ENCODE measurements at regions not wholly inside any gene's neighbourhood (a gene's known extent, or its start where the extent isn't known, plus 50 kb on each side); places are given as distances from the start of the nearest gene placed in this dataset.

GRCh38 chr4:130855533-130855932 lies 1759.6 kb downstream of the C4orf33 start (continued):
- no peak for TF ChIP-seq CEBPZ (IDR thresholded peaks at IDR 0.05; ENCODE audit: borderline replicate concordance, low read depth, low read length)
- no peak for TF ChIP-seq CHD1 (IDR thresholded peaks at IDR 0.05; ENCODE audit: low read length)
- no peak for TF ChIP-seq ZZZ3 (IDR thresholded peaks at IDR 0.05)

GRCh38 chr4:130859991-130860390 lies 1764.0 kb downstream of the C4orf33 start:
- Histone ChIP-seq H3K27ac (ENCODE audit: extremely low read depth, low read depth, low read length) (no peak overlapping the region), H3K9me3 (replicated peaks; ENCODE audit: control insufficient read depth, insufficient read depth, low read depth, low read length) (no peaks in the 10 kb centered on the region), H3K4me3 (no peak overlapping the region), H4K20me1 (replicated peaks; ENCODE audit: control insufficient read depth, insufficient read depth, low read length) (no peaks in the 10 kb centered on the region), H3K79me2 (ENCODE audit: control insufficient read depth, insufficient read depth, low read length) (no peaks in the 10 kb centered on the region), H3K36me3 (ENCODE audit: control insufficient read depth, insufficient read depth, low read length) (no peaks in the 10 kb centered on the region), H2AFZ (ENCODE audit: low read depth, low read length) (no peak overlapping the region), H3K4me2 (ENCODE audit: insufficient read depth, low read length) (no peak overlapping the region), H3K4me1 (replicated peaks in 1 of 2; ENCODE audit: control insufficient read depth in 2 of 2, insufficient read depth in 2 of 2, low read length in 2 of 2) (no peaks in the 10 kb centered on the region), H3K27me3 (ENCODE audit: control insufficient read depth in 2 of 2, insufficient read depth in 2 of 2, low read length in 2 of 2) (no peaks in the 10 kb centered on the region), H3K9me1 (ENCODE audit: control insufficient read depth, insufficient read depth, low read length) (no peaks in the 10 kb centered on the region), H3K9ac (ENCODE audit: insufficient read depth in 1 of 2, low read depth in 2 of 2, low read length in 2 of 2) (no peak overlapping the region)
- WGBS (ENCODE audit: insufficient coverage, low coverage, missing lambda C conversion rate), result 0% methylated on average over 3 of the region's 3 CpGs
- POLR2A ChIA-PET, result no interaction called here
- FAIRE-seq (no peak), DNase-seq (ENCODE audit: extremely low read depth in 1 of 4, low spot score in 3 of 4) (no peak), ATAC-seq (no peak)
- no TSS peak for BruUV-seq (replicated peaks)
- in situ Hi-C loops (cut with MboI), result no loop called here
- intact Hi-C loops (cut with micrococcal nuclease), result no loop called here
- CTCF ChIA-PET (ENCODE audit: low intra/inter-chr PET ratio), result no interaction called here
- TF ChIP-seq ILK (tag; IDR thresholded peaks at IDR 0.05; ENCODE audit: borderline replicate concordance, low read depth), result no peak
- no peak for TF ChIP-seq MAFG (tag; conservative IDR thresholded peaks at IDR 0.05)
- no peak for TF ChIP-seq PTBP1 (IDR thresholded peaks at IDR 0.05; ENCODE audit: low read depth, low read length)
- no peak for TF ChIP-seq FOXP1 (CRISPR knock-in tag; IDR thresholded peaks at IDR 0.05)
- TF ChIP-seq MTA2 (IDR thresholded peaks at IDR 0.05; ENCODE audit: low read depth), result no peak
- TF ChIP-seq ZNF277 (CRISPR knock-in tag; IDR thresholded peaks at IDR 0.05; ENCODE audit: borderline replicate concordance), result no peak
